Body of pancreas (tissue), 4 donors: ENCODE measurements at regions not wholly inside any gene's neighbourhood (a gene's known extent, or its start where the extent isn't known, plus 50 kb on each side); places are given as distances from the start of the nearest gene placed in this dataset.

Source experiments
- POLR2A ChIP-seq, 3 donors: fragments of 450-650 bp; IDR thresholded peaks; one replicate each; pipeline ENCODE4 v1.6.1; 2016; ENCODE audit warnings: antibody characterized with exemption in 3 of 3, mild to moderate bottlenecking in 2 of 3
- TF ChIP-seq, protein P1 (sequence below), 7 experiments: fragments of 450-650 bp in 4 of 7; fragments of 200-600 bp in 3 of 7; sonication (generic) in 3 of 7; IDR thresholded peaks; one replicate each; pipeline ENCODE4 v1.5.1; 2016 to 2019; ENCODE audit warnings: antibody characterized with exemption in 7 of 7

GRCh38 chr7:125480762-125481161 is 551.1 kb upstream of the POT1 start:
- TF ChIP-seq, protein P1, sequence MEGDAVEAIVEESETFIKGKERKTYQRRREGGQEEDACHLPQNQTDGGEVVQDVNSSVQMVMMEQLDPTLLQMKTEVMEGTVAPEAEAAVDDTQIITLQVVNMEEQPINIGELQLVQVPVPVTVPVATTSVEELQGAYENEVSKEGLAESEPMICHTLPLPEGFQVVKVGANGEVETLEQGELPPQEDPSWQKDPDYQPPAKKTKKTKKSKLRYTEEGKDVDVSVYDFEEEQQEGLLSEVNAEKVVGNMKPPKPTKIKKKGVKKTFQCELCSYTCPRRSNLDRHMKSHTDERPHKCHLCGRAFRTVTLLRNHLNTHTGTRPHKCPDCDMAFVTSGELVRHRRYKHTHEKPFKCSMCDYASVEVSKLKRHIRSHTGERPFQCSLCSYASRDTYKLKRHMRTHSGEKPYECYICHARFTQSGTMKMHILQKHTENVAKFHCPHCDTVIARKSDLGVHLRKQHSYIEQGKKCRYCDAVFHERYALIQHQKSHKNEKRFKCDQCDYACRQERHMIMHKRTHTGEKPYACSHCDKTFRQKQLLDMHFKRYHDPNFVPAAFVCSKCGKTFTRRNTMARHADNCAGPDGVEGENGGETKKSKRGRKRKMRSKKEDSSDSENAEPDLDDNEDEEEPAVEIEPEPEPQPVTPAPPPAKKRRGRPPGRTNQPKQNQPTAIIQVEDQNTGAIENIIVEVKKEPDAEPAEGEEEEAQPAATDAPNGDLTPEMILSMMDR (IDR thresholded peaks at IDR 0.05) = no peak
- no peak for TF ChIP-seq POLR2A (IDR thresholded peaks at IDR 0.05)
